ENCODE measurements at regions not wholly inside any gene's neighbourhood (a gene's known extent, or its start where the extent isn't known, plus 50 kb on each side); places are given as distances from the start of the nearest gene placed in this dataset.

DNA sequence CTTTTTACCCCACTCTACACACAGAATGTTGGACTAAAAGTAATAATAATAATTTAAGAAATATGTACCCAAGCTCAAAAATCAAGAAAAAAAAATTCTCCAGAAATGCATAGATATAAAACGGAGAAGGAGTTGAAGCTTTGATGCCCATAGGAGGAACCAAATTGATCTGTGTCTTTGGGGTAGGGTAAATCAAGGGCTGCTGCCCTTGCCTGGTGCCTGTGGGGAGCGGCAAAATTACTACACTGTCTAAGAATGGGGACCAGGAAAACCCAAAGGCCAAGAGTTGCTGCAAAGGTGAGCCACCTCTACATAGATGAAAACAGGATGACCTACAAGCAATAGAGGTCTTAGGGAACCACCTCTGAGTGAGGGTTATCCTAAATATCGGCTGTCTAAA is 56.0 kb upstream of the SPPL2A start:
- TF ChIP-seq, protein P1, sequence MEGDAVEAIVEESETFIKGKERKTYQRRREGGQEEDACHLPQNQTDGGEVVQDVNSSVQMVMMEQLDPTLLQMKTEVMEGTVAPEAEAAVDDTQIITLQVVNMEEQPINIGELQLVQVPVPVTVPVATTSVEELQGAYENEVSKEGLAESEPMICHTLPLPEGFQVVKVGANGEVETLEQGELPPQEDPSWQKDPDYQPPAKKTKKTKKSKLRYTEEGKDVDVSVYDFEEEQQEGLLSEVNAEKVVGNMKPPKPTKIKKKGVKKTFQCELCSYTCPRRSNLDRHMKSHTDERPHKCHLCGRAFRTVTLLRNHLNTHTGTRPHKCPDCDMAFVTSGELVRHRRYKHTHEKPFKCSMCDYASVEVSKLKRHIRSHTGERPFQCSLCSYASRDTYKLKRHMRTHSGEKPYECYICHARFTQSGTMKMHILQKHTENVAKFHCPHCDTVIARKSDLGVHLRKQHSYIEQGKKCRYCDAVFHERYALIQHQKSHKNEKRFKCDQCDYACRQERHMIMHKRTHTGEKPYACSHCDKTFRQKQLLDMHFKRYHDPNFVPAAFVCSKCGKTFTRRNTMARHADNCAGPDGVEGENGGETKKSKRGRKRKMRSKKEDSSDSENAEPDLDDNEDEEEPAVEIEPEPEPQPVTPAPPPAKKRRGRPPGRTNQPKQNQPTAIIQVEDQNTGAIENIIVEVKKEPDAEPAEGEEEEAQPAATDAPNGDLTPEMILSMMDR (IDR thresholded peaks at IDR 0.05) = no peak
- TF ChIP-seq POLR2A (IDR thresholded peaks at IDR 0.05) = no peak

Measured in prostate gland (tissue), 2 donors.